ENCODE measurements at regions not wholly inside any gene's neighbourhood (a gene's known extent, or its start where the extent isn't known, plus 50 kb on each side); places are given as distances from the start of the nearest gene placed in this dataset.

DNA sequence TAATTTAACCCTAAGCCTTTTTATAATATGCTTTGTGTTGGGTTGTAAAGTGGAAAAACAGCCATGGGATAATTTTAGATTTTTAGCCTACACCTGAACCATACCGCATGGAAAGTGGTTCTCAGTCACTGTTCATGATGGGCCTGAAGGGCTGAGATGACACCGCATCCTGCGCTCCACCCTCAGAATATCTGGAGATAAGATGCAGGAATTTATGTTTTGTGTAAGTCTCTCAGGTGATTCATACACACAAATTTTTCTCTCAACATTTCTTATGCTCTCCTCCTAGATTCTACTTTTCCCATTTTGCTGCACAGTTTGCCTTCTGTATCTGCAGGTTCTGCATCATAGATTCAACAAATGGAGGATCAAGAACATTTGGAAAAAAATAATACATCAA is 191.3 kb upstream of the PHACTR1 start:
- no peak for TF ChIP-seq EZH2phosphoT487 (IDR thresholded peaks at IDR 0.05)
- Histone ChIP-seq H3K9ac (no peak overlapping the region), H3K27ac (no peak overlapping the region), H3F3A (ENCODE audit: low read depth) (no peaks in the 10 kb centered on the region), H3K4me1 (peaks cover 9% of the 10 kb centered on the region), H3K36me3 (no peaks in the 10 kb centered on the region), H3K9me3 (ENCODE audit: low read depth) (no peaks in the 10 kb centered on the region), H3K79me2 (ENCODE audit: low read depth) (no peaks in the 10 kb centered on the region), H2AFZ (replicated peaks) (no peak overlapping the region), H4K20me1 (ENCODE audit: low read depth) (no peaks in the 10 kb centered on the region), H3K4me3 (no peak overlapping the region), H3K27me3 (no peaks in the 10 kb centered on the region), H3K4me2 (no peak overlapping the region)
- Mint-ChIP-seq H3K4me1 (peaks cover 5% of the 10 kb centered on the region), H3K27me3 (ENCODE audit: insufficient read depth, low read depth) (peaks cover 4% of the 10 kb centered on the region), H3K27ac (no peak overlapping the region), H3K36me3 (no peaks in the 10 kb centered on the region), H3K9me3 (peaks cover 9% of the 10 kb centered on the region), H3K4me3 (no peak overlapping the region)
- DNase-seq (ENCODE audit: low spot score) = no peak

DNA sequence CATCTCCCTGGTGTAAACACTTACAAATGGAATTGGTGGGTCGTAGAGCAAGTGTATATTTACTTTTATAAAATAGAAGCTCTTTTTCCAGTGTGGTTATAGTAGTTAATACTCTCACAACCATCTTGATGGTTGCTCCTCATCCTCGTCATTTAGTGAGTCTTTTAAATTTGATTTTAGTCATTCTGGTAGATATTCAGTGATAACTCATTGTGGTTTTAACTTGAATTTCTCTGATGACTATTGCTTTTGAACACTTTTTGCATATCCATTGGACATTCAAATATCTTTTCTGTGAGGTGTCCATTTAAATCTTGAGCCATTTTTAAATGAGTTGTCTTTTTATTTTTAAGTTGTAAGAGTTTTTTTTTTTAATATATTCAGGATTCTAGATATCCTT is 189.2 kb upstream of the PHACTR1 start:
- H3K27me3 Mint-ChIP-seq (ENCODE audit: insufficient read depth, low read depth) = peaks cover 4% of the 10 kb centered on the region
- Histone ChIP-seq H3K9me3 (ENCODE audit: low read depth) (no peaks in the 10 kb centered on the region), H3K9ac (no peak overlapping the region), H3K4me1 (peaks cover 9% of the 10 kb centered on the region), H3K27me3 (no peaks in the 10 kb centered on the region), H3K27ac (no peak overlapping the region), H3K36me3 (no peaks in the 10 kb centered on the region), H3K4me2 (no peak overlapping the region), H2AFZ (replicated peaks) (no peak overlapping the region), H4K20me1 (ENCODE audit: low read depth) (no peaks in the 10 kb centered on the region), H3K4me3 (no peak overlapping the region), H3F3A (ENCODE audit: low read depth) (no peaks in the 10 kb centered on the region), H3K79me2 (ENCODE audit: low read depth) (no peaks in the 10 kb centered on the region)
- no peak overlapping the region for H3K4me3 Mint-ChIP-seq
- H3K27ac Mint-ChIP-seq = no peak overlapping the region
- H3K36me3 Mint-ChIP-seq = no peaks in the 10 kb centered on the region
- peaks cover 5% of the 10 kb centered on the region for H3K4me1 Mint-ChIP-seq
- TF ChIP-seq, protein P1, sequence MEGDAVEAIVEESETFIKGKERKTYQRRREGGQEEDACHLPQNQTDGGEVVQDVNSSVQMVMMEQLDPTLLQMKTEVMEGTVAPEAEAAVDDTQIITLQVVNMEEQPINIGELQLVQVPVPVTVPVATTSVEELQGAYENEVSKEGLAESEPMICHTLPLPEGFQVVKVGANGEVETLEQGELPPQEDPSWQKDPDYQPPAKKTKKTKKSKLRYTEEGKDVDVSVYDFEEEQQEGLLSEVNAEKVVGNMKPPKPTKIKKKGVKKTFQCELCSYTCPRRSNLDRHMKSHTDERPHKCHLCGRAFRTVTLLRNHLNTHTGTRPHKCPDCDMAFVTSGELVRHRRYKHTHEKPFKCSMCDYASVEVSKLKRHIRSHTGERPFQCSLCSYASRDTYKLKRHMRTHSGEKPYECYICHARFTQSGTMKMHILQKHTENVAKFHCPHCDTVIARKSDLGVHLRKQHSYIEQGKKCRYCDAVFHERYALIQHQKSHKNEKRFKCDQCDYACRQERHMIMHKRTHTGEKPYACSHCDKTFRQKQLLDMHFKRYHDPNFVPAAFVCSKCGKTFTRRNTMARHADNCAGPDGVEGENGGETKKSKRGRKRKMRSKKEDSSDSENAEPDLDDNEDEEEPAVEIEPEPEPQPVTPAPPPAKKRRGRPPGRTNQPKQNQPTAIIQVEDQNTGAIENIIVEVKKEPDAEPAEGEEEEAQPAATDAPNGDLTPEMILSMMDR (IDR thresholded peaks at IDR 0.05) = no peak
- peaks cover 9% of the 10 kb centered on the region for H3K9me3 Mint-ChIP-seq
- no peak for DNase-seq (ENCODE audit: low spot score)

DNA sequence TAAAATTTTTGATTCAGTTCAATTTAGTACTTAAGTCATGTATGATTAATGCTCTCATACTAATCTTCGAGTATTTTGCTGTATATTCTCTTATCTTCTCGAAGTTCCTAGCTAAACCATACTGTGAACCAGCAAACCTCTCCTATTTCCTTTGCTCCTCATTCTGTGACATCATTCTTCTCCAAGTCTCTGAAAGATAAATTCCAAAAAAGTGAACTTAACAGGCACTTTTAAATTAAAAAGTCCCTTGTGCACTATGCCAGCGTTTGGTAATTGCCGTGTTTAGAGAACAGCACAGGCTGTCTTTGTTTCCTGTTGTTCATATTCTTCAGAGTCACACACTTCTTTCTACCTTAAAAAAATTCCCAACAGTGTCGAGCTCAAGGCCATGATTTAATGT is 188.4 kb upstream of the PHACTR1 start:
- Mint-ChIP-seq H3K36me3 (no peaks in the 10 kb centered on the region), H3K4me1 (peaks cover 5% of the 10 kb centered on the region), H3K27me3 (ENCODE audit: insufficient read depth, low read depth) (peaks cover 4% of the 10 kb centered on the region), H3K4me3 (no peak overlapping the region), H3K27ac (no peak overlapping the region), H3K9me3 (peaks cover 9% of the 10 kb centered on the region)
- no peak overlapping the region for H3K4me3 ChIP-seq
- no peaks in the 10 kb centered on the region for H3K27me3 ChIP-seq
- TF ChIP-seq, protein P1 (IDR thresholded peaks at IDR 0.05) = no peak
- TF ChIP-seq EZH2 (IDR thresholded peaks at IDR 0.05) = no peak
- TF ChIP-seq EZH2phosphoT487 (IDR thresholded peaks at IDR 0.05) = no peak
- H2AFZ ChIP-seq (replicated peaks) = no peak overlapping the region
- H3K4me1 ChIP-seq = peaks cover 9% of the 10 kb centered on the region
- H3K36me3 ChIP-seq = no peaks in the 10 kb centered on the region
- no peak overlapping the region for H3K27ac ChIP-seq
- H3K79me2 ChIP-seq (ENCODE audit: low read depth) = no peaks in the 10 kb centered on the region
- H4K20me1 ChIP-seq (ENCODE audit: low read depth) = no peaks in the 10 kb centered on the region
- no peaks in the 10 kb centered on the region for H3F3A ChIP-seq (ENCODE audit: low read depth)
- no peak overlapping the region for H3K4me2 ChIP-seq
- H3K9me3 ChIP-seq (ENCODE audit: low read depth) = no peaks in the 10 kb centered on the region
- no peak overlapping the region for H3K9ac ChIP-seq
- DNase-seq (ENCODE audit: low spot score) = no peak

DNA sequence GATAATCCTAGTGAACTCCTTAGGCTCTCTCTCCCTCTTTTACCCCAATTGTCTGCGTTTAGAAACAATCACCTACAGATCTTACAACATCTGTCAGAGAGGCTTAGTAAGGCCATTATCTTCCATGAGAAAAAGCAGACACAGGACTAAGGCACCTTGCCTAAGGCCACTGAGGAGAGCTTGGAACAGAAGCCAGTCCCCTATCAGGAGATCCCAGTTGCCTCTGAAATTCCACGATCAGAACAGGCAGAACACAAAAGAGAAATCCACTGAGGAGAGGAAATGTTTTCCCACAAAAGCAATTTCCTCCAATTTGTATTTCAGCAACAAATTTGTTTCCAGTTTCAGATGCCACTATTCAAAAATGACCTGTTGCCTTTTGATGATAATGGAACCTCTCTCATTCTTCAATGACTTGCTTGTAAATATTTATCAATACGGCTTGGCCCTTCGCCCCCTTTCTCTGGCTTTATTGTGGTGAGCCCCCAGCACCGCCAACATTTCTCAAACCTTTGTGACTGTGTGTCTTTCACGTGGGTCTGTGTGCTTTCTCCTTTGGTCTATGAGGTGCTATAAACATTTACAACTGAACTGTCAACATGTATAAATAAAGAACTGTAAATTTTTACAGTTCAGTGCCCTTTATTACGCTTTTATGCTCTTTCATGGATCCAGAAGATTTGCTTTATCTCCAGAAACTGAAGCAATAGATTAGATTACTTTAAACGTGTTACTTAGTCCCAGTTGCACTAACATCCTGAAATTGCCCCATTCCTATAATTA is 187.8 kb upstream of the PHACTR1 start:
- H3K9me3 ChIP-seq (ENCODE audit: low read depth) = no peaks in the 10 kb centered on the region
- no peak overlapping the region for H3K9ac ChIP-seq
- Mint-ChIP-seq H3K27ac (no peak overlapping the region), H3K4me3 (no peak overlapping the region), H3K27me3 (ENCODE audit: insufficient read depth, low read depth) (peaks cover 4% of the 10 kb centered on the region), H3K36me3 (no peaks in the 10 kb centered on the region), H3K9me3 (peaks cover 9% of the 10 kb centered on the region), H3K4me1 (peaks cover 5% of the 10 kb centered on the region)
- no peak overlapping the region for H3K4me3 ChIP-seq
- no peak overlapping the region for H3K4me2 ChIP-seq
- DNase-seq (ENCODE audit: low spot score) = peak; percentile 22
- no peak overlapping the region for H3K27ac ChIP-seq
- H3K27me3 ChIP-seq = no peaks in the 10 kb centered on the region
- no peaks in the 10 kb centered on the region for H3F3A ChIP-seq (ENCODE audit: low read depth)
- H2AFZ ChIP-seq (replicated peaks) = peak overlapping the region; percentile 32
- H3K4me1 ChIP-seq = peaks cover 9% of the 10 kb centered on the region
- no peaks in the 10 kb centered on the region for H4K20me1 ChIP-seq (ENCODE audit: low read depth)
- no peak for TF ChIP-seq EZH2phosphoT487 (IDR thresholded peaks at IDR 0.05)
- TF ChIP-seq EZH2 (IDR thresholded peaks at IDR 0.05) = no peak
- TF ChIP-seq, protein P1 (IDR thresholded peaks at IDR 0.05) = no peak
- H3K79me2 ChIP-seq (ENCODE audit: low read depth) = no peaks in the 10 kb centered on the region
- H3K36me3 ChIP-seq = no peaks in the 10 kb centered on the region
